Prostate gland (tissue), 2 donors: ENCODE measurements at regions not wholly inside any gene's neighbourhood (a gene's known extent, or its start where the extent isn't known, plus 50 kb on each side); places are given as distances from the start of the nearest gene placed in this dataset.

Experiments used
- DNase-seq: peaks from one replicate; pipeline ENCODE4 v3.0.0-alpha.2; 2019; ENCODE audit warnings: low spot score
- H3K27ac ChIP-seq, 2 donors: fragments of 200-600 bp; sonication (generic); 2 replicates each; pipeline ENCODE4 v1.5.1; 2017 to 2019
- H3K27me3 ChIP-seq: fragments of 200-600 bp; sonication (generic); replicated peaks from 2 replicates; pipeline ENCODE4 v1.5.1; 2019; ENCODE audit not compliant: insufficient read depth
- H3K36me3 ChIP-seq, 2 donors: fragments of 200-600 bp; sonication (generic); 1 replicate in 1 of 2; 2 replicates in 1 of 2; pipeline versions ENCODE4 v1.5.1 to v1.8.1; 2017 to 2019
- H3K4me1 ChIP-seq: fragments of 200-600 bp; sonication (generic); replicated peaks from 2 replicates; pipeline ENCODE4 v1.5.1; 2019
- H3K4me3 ChIP-seq, 2 donors: fragments of 200-600 bp; sonication (generic); 2 replicates each; pipeline ENCODE4 v1.5.1; 2017 to 2019
- H3K9me3 ChIP-seq: fragments of 200-600 bp; sonication (generic); 2 replicates; pipeline ENCODE4 v1.5.1; 2017
- CTCF ChIP-seq, 4 experiments: fragments of 200-600 bp in 2 of 4; fragments of 450-650 bp in 2 of 4; sonication (generic) in 2 of 4; IDR thresholded peaks; 1 replicate in 3 of 4; 2 replicates in 1 of 4; pipeline ENCODE4 v1.5.1; 2016 to 2019; ENCODE audit warnings: antibody characterized with exemption in 4 of 4, mild to moderate bottlenecking in 2 of 4, moderate library complexity in 2 of 4
- POLR2A ChIP-seq: fragments of 450-650 bp; IDR thresholded peaks from one replicate; pipeline ENCODE4 v1.6.1; 2016; ENCODE audit warnings: antibody characterized with exemption, mild to moderate bottlenecking
- POLR2AphosphoS5 ChIP-seq: sonication (generic); formaldehyde crosslinking; IDR thresholded peaks from one replicate; pipeline ENCODE4 v1.6.1; 2017; ENCODE audit warnings: antibody characterized with exemption
- WGBS: methylation state at CpG from one replicate; pipeline ENCODE4 v1.1.5; 2018; 5-methylcytosine and 5-hydroxymethylcytosine counted together
- intact Hi-C: fragments of 100-400 bp; cut with DNase I; formaldehyde crosslinking; loops from one replicate; pipeline ENCODE4 v1.14.2; 2022

GRCh38 chr4:59848457-59848856 lies 1351.7 kb upstream of the ADGRL3 start:
- Histone ChIP-seq H3K36me3 (no peaks in the 10 kb centered on the region), H3K9me3 (no peaks in the 10 kb centered on the region), H3K27me3 (no peaks in the 10 kb centered on the region), H3K27ac (no peak overlapping the region), H3K4me3 (no peak overlapping the region), H3K4me1 (no peaks in the 10 kb centered on the region)
- TF ChIP-seq CTCF (IDR thresholded peaks at IDR 0.05) = no peak
- TF ChIP-seq POLR2AphosphoS5 = no peak
- no peak for TF ChIP-seq POLR2A
- intact Hi-C loops = no loop called here
- 70% methylated on average over 2 of the region's 2 CpGs for WGBS
- DNase-seq = no peak

DNA sequence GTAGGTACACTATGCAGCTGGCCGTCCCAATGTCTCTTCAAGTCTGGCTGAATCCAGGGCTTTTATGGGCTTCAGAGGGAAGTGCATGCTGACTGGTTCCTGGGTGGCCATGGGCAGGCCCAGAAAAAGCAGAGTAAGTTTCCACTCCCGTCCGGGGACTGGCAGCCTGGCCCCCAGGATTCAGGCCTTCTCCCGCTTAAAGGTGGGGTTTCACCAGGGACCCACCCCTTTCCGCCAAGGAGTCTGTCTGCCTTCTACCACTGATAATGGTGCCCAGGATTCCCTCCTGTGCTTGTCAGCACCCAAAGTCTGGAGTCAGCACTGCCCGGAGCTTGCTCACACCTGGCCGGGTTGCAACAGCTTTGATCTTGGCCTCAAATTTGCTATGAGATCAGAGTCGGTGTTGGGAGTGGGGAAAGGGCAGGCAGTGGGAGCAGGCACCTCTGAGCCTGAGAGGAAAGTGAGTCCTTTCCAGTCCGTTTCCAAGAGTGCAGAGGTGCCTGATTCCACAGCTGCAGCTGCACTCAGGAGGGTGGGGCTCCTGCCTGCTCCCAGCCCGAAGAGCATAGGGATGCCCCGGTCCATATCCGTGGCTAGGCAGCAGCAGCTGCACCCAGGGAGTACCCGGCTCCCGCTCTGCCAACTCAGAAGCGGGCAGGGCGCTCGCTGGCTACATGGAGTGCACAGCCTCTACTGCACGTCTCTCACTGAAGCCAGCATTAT lies 1344.3 kb upstream of the ADGRL3 start:
- Histone ChIP-seq H3K4me1 (no peaks in the 10 kb centered on the region), H3K4me3 (no peak overlapping the region), H3K36me3 (no peaks in the 10 kb centered on the region), H3K9me3 (no peaks in the 10 kb centered on the region), H3K27me3 (no peaks in the 10 kb centered on the region), H3K27ac (no peak overlapping the region)
- no peak for DNase-seq
- 87% methylated on average over 15 of the region's 18 CpGs for WGBS
- TF ChIP-seq CTCF (IDR thresholded peaks at IDR 0.05) = no peak
- no peak for TF ChIP-seq POLR2AphosphoS5
- TF ChIP-seq POLR2A = no peak
- intact Hi-C loops = no loop called here

DNA sequence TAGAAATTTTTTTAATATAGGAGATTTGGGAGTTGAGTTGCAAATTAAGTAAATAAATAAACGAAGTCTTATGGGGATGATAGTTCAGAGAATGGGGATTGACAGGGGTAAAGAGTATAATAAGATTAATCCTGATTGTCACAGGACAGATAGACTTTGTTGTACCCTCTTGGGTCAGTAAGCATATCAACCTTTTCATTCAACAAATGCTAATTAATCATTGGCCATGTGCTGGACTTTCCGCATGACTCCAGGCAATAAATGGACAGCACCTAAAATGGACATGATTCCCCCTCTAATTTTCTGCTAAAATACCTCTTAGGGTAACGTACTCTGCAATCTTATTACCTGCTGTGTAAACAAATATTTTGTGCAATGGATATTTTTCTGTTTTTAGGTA lies 1331.1 kb upstream of the ADGRL3 start:
- Histone ChIP-seq H3K27me3 (no peaks in the 10 kb centered on the region), H3K4me3 (no peak overlapping the region), H3K36me3 (no peaks in the 10 kb centered on the region), H3K4me1 (no peaks in the 10 kb centered on the region), H3K27ac (no peak overlapping the region), H3K9me3 (no peaks in the 10 kb centered on the region)
- DNase-seq = no peak
- TF ChIP-seq CTCF (IDR thresholded peaks at IDR 0.05) = no peak
- TF ChIP-seq POLR2A = no peak
- intact Hi-C loops = no loop called here
- WGBS = 76% methylated on average over 3 of the region's 3 CpGs

DNA sequence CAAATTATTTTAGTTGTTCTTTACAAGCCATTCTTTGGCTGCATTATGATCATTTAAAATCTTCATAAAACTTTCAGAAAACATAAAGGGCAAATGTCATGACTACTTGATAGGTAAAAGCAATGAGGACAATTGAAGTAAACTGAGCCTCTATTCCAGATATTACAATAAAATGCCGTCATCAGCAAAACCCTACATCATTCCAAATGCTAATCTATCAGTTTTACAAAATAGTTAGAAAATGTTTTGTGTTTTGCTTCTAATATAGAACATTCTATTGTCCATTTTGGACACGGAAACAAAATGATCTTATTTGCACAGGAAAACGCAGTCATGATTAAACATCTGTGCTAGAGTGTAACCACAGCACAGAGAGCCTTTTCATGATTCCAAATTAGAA lies 1330.6 kb upstream of the ADGRL3 start:
- H3K4me1 ChIP-seq = no peaks in the 10 kb centered on the region
- 87% methylated on average over 3 of the region's 3 CpGs for WGBS
- intact Hi-C loops = no loop called here
- H3K27ac ChIP-seq = no peak overlapping the region
- no peaks in the 10 kb centered on the region for H3K27me3 ChIP-seq
- H3K9me3 ChIP-seq = no peaks in the 10 kb centered on the region
- no peak overlapping the region for H3K4me3 ChIP-seq
- TF ChIP-seq CTCF (IDR thresholded peaks at IDR 0.05) (no peak), POLR2AphosphoS5 (no peak), POLR2A (no peak)
- no peaks in the 10 kb centered on the region for H3K36me3 ChIP-seq
- DNase-seq = no peak

GRCh38 chr4:59881632-59882031 lies 1318.5 kb upstream of the ADGRL3 start:
- Histone ChIP-seq H3K27ac (no peak overlapping the region), H3K27me3 (no peaks in the 10 kb centered on the region), H3K4me3 (no peak overlapping the region), H3K36me3 (no peaks in the 10 kb centered on the region), H3K9me3 (no peaks in the 10 kb centered on the region), H3K4me1 (no peaks in the 10 kb centered on the region)
- intact Hi-C loops = no loop called here
- TF ChIP-seq POLR2AphosphoS5 (no peak), POLR2A (no peak)
- DNase-seq = no peak
